ENCODE measurements at regions not wholly inside any gene's neighbourhood (a gene's known extent, or its start where the extent isn't known, plus 50 kb on each side); places are given as distances from the start of the nearest gene placed in this dataset.

- no peak for TF ChIP-seq CTCF (IDR thresholded peaks at IDR 0.05)
Observed at GRCh38 chr11:82080160-82080559, 653.5 kb downstream of the FAM181B start.

GRCh38 chr11:82076126-82076525 is 657.5 kb downstream of the FAM181B start:
- TF ChIP-seq CTCF (IDR thresholded peaks at IDR 0.05), result no peak

DNA sequence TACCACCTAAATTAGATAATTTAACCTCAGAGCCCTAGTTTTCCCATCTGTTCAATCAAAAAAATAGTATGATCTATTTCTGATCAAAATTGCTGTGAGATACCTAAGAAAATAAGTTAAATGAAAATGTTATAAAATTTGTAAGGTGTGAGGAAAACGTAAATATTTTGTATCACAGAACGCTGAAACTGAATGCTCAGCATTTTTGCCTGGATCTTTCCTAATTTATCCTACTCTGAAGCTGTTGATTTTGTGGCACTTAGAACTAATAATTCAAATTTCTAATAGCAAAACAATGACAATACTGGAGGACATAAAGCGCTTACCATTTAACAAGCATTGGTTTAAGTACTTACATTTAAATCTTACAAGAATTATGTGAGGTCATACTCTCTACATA is 674.2 kb downstream of the FAM181B start:
- TF ChIP-seq CTCF (IDR thresholded peaks at IDR 0.05), result no peak

GRCh38 chr11:82056450-82056849 is 677.2 kb downstream of the FAM181B start:
- TF ChIP-seq CTCF (IDR thresholded peaks at IDR 0.05), result no peak

DNA sequence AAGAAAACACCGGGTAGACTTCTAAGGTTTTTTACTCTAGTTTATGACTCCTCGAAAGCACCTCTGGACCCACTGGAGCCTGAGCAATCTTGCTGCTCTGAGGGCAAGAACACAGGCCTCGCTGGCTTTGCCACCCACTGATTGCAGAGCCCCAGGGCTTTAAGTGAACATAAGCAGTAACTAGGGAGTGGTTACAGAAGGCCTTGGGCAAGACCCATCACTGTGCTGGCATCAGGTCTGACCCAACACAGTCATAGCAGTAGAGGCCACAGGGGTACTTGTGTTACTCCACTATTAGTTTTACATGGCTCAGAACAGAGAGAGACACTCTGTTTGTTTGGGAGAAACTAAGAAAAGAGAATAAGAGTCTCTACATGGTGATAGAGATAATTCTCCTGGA is 684.5 kb downstream of the FAM181B start:
- no peak for TF ChIP-seq CTCF (IDR thresholded peaks at IDR 0.05)

DNA sequence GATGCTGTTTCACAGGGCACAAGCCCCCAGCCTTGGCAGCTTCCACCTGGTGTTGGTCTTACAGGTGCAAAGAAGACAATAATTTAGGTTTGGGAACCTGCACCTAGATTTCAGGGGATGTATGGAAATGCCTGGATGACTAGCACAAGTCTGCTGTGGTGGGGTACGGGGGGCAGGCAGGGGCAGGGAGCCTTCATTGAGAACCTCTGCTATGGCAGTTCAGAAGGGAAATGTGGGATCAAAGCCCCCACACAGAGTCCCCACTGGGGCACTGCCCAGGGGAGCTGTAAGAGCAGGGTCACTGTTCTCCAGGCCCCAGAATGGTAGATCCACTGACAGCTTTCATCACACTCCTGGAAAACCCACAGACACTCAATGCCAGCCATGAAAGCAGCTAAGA is 686.5 kb downstream of the FAM181B start:
- no peak for TF ChIP-seq CTCF (IDR thresholded peaks at IDR 0.05)

DNA sequence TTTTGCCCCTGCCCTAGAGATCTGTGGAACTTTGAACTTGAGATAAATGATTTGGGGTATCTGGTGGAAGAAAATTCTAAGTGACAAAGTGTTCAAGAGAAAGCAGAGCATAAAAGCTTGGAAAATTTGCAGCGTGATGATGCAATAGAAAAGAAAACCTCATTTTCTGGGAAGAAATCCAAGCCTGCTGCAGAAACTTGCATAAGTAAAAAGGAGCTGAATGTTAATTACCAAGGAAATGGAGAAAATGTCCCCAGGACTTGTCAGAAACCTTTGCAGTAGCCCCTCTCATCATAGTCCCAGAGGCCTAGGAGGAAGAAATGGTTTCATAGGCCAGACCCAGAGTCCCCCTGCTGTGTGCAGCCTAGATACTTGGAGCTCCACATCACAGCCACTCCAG is 686.9 kb downstream of the FAM181B start:
- TF ChIP-seq CTCF (IDR thresholded peaks at IDR 0.05), result no peak

DNA sequence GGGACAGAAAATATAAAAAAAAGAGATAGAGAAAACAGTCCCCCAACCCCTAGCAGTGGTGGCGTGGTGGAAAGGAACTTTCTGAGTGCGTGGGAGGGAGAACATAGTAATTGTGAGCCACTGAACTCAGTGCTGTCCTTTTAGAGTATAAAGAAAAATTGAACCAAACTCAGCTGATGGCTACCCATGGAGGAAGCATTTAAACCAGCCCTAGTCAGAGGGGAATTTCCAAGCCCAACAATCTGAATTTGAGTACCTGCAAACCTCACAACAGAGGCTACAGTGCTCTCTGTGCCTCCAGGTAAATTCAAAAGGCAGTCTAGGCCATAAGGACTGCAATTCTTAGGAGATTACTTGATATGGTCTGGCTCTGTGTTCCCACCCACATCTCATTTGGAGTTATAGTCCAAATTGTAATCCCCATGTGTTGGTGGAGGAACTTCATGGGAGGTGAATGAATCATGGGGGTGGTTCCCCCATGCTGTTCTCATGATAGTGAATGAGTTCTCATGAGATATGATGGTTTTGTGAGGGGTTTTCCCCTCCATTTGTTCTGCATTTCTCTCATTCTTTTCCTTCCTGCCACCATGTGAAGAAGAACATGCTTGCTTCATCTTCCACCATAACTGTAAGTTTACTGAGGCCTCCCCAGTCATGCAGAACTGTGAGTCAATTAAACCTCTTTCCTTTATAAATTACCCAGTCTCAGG is 687.8 kb downstream of the FAM181B start:
- TF ChIP-seq CTCF (IDR thresholded peaks at IDR 0.05), result no peak
